Chondrocyte (in vitro differentiated cells): ENCODE measurements at regions not wholly inside any gene's neighbourhood (a gene's known extent, or its start where the extent isn't known, plus 50 kb on each side); places are given as distances from the start of the nearest gene placed in this dataset.

ENCODE experiments used
- DNase-seq: peaks from one replicate; pipeline ENCODE4 v3.0.0; 2021; ENCODE audit warnings: mixed read lengths, low spot score
- H3K27ac Mint-ChIP-seq: one replicate; pipeline ENCODE4 v1.8.0; 2021; ENCODE audit warnings: mild to moderate bottlenecking, moderate library complexity, mixed read lengths; ENCODE audit not compliant: unreplicated experiment
- H3K27me3 Mint-ChIP-seq: 2 replicates; pipeline ENCODE4 v1.8.0; 2021; ENCODE audit warnings: low read depth, mixed read lengths
- H3K36me3 Mint-ChIP-seq: 2 replicates; pipeline ENCODE4 v1.8.0; 2021; ENCODE audit warnings: low read depth, mixed read lengths
- H3K4me1 Mint-ChIP-seq: 2 replicates; pipeline ENCODE4 v1.8.0; 2021; ENCODE audit warnings: low read depth, mild to moderate bottlenecking, mixed read lengths
- H3K4me3 Mint-ChIP-seq: one replicate; pipeline ENCODE4 v1.8.0; 2021; ENCODE audit warnings: mild to moderate bottlenecking, moderate library complexity, mixed read lengths; ENCODE audit not compliant: unreplicated experiment
- H3K9me3 Mint-ChIP-seq: 2 replicates; pipeline ENCODE4 v1.8.0; 2021; ENCODE audit warnings: low read depth, mixed read lengths
- TF ChIP-seq, protein P1 (sequence below): fragments of 200-600 bp; sonication (generic); IDR thresholded peaks from 2 replicates; pipeline ENCODE4 v1.5.0; 2021; ENCODE audit warnings: antibody characterized with exemption, mild to moderate bottlenecking, moderate library complexity

DNA sequence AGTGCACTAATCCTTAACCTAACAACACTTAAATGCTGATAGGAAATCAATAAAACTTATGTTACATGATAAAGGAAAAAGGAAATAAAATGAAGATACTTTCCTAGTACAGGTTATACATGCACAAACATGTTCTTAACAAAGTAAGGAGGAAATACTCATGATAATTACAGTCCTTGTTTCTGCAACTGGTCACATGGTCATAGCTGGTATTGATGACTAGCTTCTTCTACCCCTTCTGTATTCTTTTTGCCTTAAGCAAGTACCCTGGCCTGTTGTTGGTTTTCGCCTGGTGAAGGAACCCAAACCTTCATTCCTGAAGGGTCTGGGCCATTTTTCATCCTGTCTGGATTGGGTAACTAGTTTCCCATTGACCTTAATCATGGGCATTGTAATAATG, 93.7 kb upstream of the FBN2 start:
- Mint-ChIP-seq H3K4me3 (no peak overlapping the region), H3K36me3 (no peaks in the 10 kb centered on the region), H3K27me3 (no peaks in the 10 kb centered on the region), H3K4me1 (peaks cover 23% of the 10 kb centered on the region), H3K9me3 (no peaks in the 10 kb centered on the region), H3K27ac (no peak overlapping the region)
- TF ChIP-seq, protein P1, sequence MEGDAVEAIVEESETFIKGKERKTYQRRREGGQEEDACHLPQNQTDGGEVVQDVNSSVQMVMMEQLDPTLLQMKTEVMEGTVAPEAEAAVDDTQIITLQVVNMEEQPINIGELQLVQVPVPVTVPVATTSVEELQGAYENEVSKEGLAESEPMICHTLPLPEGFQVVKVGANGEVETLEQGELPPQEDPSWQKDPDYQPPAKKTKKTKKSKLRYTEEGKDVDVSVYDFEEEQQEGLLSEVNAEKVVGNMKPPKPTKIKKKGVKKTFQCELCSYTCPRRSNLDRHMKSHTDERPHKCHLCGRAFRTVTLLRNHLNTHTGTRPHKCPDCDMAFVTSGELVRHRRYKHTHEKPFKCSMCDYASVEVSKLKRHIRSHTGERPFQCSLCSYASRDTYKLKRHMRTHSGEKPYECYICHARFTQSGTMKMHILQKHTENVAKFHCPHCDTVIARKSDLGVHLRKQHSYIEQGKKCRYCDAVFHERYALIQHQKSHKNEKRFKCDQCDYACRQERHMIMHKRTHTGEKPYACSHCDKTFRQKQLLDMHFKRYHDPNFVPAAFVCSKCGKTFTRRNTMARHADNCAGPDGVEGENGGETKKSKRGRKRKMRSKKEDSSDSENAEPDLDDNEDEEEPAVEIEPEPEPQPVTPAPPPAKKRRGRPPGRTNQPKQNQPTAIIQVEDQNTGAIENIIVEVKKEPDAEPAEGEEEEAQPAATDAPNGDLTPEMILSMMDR, result no peak
- DNase-seq, result no peak

DNA sequence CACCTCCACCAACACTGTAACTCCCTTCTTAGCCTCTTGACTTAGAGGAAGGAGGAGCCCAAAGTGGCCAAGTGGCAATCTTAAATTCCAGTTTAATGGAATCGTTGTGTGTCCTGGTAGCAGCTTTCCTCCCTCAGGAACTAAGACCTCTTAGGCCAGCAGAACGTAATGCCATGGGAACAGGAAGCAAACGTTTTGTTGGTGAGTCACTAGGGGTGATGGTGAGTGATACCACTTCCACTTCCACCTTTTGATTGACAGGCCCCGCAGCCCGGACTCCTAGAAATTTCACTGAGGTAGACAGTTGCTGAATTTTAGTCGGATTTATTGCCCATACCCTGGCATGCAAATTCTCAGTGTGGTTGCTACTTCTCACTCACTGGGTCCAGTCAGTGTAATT, 94.2 kb upstream of the FBN2 start:
- H3K27me3 Mint-ChIP-seq, result no peaks in the 10 kb centered on the region
- no peak overlapping the region for H3K4me3 Mint-ChIP-seq
- H3K9me3 Mint-ChIP-seq, result no peaks in the 10 kb centered on the region
- no peak for DNase-seq
- H3K4me1 Mint-ChIP-seq, result peaks cover 28% of the 10 kb centered on the region
- no peaks in the 10 kb centered on the region for H3K36me3 Mint-ChIP-seq
- no peak overlapping the region for H3K27ac Mint-ChIP-seq
- TF ChIP-seq, protein P1, result no peak

DNA sequence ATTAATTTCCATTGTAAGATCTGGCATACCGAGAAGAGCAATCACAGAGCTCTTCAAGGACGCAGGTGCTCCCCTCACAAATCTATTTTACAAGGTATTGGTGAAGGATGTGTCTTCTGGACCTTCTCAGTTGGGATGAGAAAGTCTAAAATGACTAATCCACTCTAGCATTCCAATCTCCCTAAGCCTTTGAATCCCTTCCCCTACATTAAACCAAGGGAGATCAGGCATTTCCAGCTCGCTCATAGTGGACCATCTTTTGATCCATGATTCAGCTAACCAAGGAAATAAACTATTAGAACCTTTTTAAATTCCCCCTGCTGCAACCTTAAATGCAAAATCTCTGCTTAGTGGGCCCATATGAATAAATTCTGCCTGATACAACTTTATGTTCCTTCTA, 95.9 kb upstream of the FBN2 start:
- Mint-ChIP-seq H3K36me3 (no peaks in the 10 kb centered on the region), H3K4me3 (no peak overlapping the region), H3K4me1 (peaks cover 29% of the 10 kb centered on the region), H3K9me3 (no peaks in the 10 kb centered on the region), H3K27ac (no peak overlapping the region), H3K27me3 (no peaks in the 10 kb centered on the region)
- TF ChIP-seq, protein P1, result no peak
- DNase-seq, result no peak

DNA sequence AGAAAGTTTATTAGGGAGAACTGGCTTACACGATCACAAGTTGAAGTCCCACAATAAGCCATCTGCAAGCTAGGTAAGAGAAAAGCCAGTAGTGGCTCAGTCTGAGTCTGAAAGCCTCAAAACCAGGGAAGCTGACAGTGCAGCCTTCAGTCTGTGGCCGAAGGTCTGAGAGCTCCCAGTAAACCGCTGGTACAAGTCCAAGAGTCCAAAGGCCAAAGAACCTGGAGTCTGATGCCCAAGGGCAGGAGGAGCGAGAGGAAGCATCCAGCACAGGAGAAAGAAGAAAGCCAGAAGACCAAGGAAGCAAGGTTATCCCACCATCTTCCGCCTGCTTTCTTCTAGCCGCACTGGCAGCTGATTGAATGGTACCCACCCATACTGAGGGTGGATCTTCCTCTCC, 97.3 kb upstream of the FBN2 start:
- no peak overlapping the region for H3K27ac Mint-ChIP-seq
- no peaks in the 10 kb centered on the region for H3K36me3 Mint-ChIP-seq
- DNase-seq, result no peak
- H3K4me3 Mint-ChIP-seq, result no peak overlapping the region
- H3K4me1 Mint-ChIP-seq, result peaks cover 18% of the 10 kb centered on the region
- no peaks in the 10 kb centered on the region for H3K9me3 Mint-ChIP-seq
- no peaks in the 10 kb centered on the region for H3K27me3 Mint-ChIP-seq
- TF ChIP-seq, protein P1, result no peak

DNA sequence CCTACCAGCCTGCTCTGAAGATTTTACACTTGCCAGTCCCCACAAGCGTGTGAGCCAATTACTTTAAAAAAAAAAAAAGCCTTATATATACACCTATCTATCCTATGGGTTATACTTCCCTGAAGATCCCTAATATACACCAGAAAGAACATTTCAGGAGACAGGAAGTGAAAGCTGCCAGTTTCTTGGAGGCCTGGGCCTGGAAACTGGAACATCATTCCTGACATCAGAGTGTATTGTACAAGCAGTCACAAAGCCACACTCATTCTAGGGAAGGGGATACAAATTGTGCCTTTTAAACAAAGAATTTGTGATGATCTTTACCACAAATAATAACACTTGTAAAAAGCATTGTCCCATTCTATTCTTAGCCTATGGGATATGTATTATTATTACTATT, 98.3 kb upstream of the FBN2 start:
- Mint-ChIP-seq H3K27ac (no peak overlapping the region), H3K9me3 (no peaks in the 10 kb centered on the region), H3K36me3 (no peaks in the 10 kb centered on the region), H3K27me3 (no peaks in the 10 kb centered on the region), H3K4me1 (peaks cover 18% of the 10 kb centered on the region), H3K4me3 (no peak overlapping the region)
- TF ChIP-seq, protein P1, result no peak
- no peak for DNase-seq
